ENCODE measurements at regions not wholly inside any gene's neighbourhood (a gene's known extent, or its start where the extent isn't known, plus 50 kb on each side); places are given as distances from the start of the nearest gene placed in this dataset.
"Not testable (repeated sequence)": the region's sequence is repeated elsewhere in the genome, so short reads cannot be mapped to it uniquely, and the experiment has no call there.

- H3K27ac Mint-ChIP-seq (ENCODE audit: unreplicated experiment) = no peak overlapping the region
- no peaks in the 10 kb centered on the region for H3K9me3 Mint-ChIP-seq
- no peak for TF ChIP-seq CTCF (conservative IDR thresholded peaks at IDR 0.05)
- no peaks in the 10 kb centered on the region for H3K4me1 Mint-ChIP-seq
- no peaks in the 10 kb centered on the region for H3K36me3 Mint-ChIP-seq (ENCODE audit: low read depth)
- no peak overlapping the region for H3K4me3 Mint-ChIP-seq
- DNase-seq (ENCODE audit: low read depth, low spot score) = no peak
- H3K27me3 Mint-ChIP-seq (ENCODE audit: low read depth) = no peaks in the 10 kb centered on the region
Observed at GRCh38 chr4:116150152-116150551, 935.2 kb downstream of the TRAM1L1 start.

DNA sequence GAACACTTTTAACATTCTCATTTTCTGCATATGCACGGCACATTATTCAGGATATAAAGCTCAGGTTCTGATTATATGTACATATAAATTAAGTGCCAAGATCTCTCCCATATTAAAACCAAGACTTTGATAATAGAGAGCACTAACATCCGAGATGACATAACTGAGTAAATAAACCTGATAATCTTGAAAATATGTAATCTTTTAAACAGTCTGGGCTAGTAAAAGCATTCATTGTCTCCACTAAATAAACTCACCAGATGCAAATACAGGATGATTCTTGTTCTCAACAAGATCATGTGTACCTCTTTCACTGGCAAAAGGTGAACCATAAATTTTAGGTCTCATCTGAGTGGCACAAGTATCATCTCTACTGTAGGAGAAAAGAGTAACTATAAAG lies 942.2 kb downstream of the TRAM1L1 start:
- DNase-seq (ENCODE audit: low read depth, low spot score) = no peak
- no peak overlapping the region for H3K27ac Mint-ChIP-seq (ENCODE audit: unreplicated experiment)
- no peak overlapping the region for H3K4me3 Mint-ChIP-seq
- H3K36me3 Mint-ChIP-seq (ENCODE audit: low read depth) = no peaks in the 10 kb centered on the region
- H3K9me3 Mint-ChIP-seq = no peaks in the 10 kb centered on the region
- H3K4me1 Mint-ChIP-seq = no peaks in the 10 kb centered on the region
- no peaks in the 10 kb centered on the region for H3K27me3 Mint-ChIP-seq (ENCODE audit: low read depth)
- no peak for TF ChIP-seq CTCF (conservative IDR thresholded peaks at IDR 0.05)

DNA sequence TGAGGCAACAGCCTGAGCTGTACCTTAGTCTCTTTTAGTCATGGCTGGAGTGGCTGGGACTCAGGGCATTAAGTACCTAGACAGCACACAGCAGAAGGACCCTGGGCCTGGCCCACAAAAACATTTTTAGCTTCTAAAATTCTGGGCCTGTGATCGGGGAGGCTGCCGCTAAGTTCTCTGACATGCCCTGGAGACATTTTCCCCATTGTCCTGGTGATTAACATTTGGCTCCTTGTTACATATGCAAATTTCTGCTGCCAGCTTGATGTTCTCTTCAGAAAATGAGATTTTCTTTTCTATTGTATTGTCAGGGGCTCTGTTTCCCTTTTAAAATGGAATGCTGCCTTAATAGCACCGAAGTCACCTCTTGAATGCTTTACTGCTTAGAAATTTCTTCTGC lies 952.4 kb downstream of the TRAM1L1 start:
- Mint-ChIP-seq H3K36me3 (ENCODE audit: low read depth) (no peaks in the 10 kb centered on the region), H3K27ac (ENCODE audit: unreplicated experiment) (no peak overlapping the region), H3K4me1 (no peaks in the 10 kb centered on the region), H3K4me3 (no peak overlapping the region), H3K9me3 (no peaks in the 10 kb centered on the region), H3K27me3 (ENCODE audit: low read depth) (no peaks in the 10 kb centered on the region)
- no peak for DNase-seq (ENCODE audit: low read depth, low spot score)
- TF ChIP-seq CTCF (conservative IDR thresholded peaks at IDR 0.05) = no peak

DNA sequence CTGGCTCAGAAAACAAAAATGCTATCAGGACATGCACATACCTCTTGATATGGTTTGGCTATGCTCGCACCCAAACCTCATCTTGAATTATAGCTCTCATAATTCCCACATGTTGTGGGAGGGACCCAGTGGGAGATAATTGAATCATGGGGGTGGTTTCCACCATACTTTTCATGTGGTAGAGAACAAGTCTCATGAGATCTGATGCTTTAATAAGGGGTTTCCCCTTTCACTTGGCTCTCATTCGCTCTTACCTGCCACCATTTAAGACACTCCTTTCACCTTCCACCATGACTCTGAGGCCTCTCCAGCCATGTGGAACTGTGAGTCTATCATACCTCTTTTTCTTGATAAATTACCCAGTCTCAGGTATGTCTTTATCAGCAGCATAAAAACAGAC lies 958.6 kb downstream of the TRAM1L1 start:
- Mint-ChIP-seq H3K36me3 (ENCODE audit: low read depth) (no peaks in the 10 kb centered on the region), H3K27me3 (ENCODE audit: low read depth) (no peaks in the 10 kb centered on the region), H3K4me3 (no peak overlapping the region), H3K4me1 (no peaks in the 10 kb centered on the region), H3K27ac (ENCODE audit: unreplicated experiment) (no peak overlapping the region), H3K9me3 (no peaks in the 10 kb centered on the region)
- DNase-seq (ENCODE audit: low read depth, low spot score) = no peak
- no peak for TF ChIP-seq CTCF (conservative IDR thresholded peaks at IDR 0.05)

GRCh38 chr4:116122124-116122523 lies 963.3 kb downstream of the TRAM1L1 start:
- no peak for TF ChIP-seq CTCF (conservative IDR thresholded peaks at IDR 0.05)
- H3K27ac Mint-ChIP-seq (ENCODE audit: unreplicated experiment) = no peak overlapping the region
- no peaks in the 10 kb centered on the region for H3K27me3 Mint-ChIP-seq (ENCODE audit: low read depth)
- H3K4me3 Mint-ChIP-seq = no peak overlapping the region
- H3K9me3 Mint-ChIP-seq = no peaks in the 10 kb centered on the region
- H3K4me1 Mint-ChIP-seq = no peaks in the 10 kb centered on the region
- no peak for DNase-seq (ENCODE audit: low read depth, low spot score)
- no peaks in the 10 kb centered on the region for H3K36me3 Mint-ChIP-seq (ENCODE audit: low read depth)

DNA sequence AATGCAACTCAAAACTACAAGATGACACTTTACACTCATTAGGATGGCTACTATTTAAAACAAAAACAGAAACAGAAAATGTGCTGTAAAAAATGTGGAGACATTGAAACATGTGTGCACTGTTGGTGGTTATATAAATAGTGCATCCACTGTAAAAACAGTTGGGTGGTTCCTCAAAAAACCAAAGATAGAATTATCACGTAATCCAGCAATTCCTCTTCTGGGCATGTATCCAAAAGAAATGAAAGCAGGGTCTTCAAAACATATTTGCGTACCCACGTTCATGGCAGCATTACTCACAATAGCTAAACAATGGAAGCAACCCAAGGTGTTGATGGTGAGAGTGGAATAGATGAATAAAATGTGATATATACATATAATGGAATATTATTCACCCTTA lies 967.2 kb downstream of the TRAM1L1 start:
- no peak overlapping the region for H3K4me3 Mint-ChIP-seq
- H3K4me1 Mint-ChIP-seq = no peaks in the 10 kb centered on the region
- H3K36me3 Mint-ChIP-seq (ENCODE audit: low read depth) = no peaks in the 10 kb centered on the region
- TF ChIP-seq CTCF (conservative IDR thresholded peaks at IDR 0.05) = no peak
- no peaks in the 10 kb centered on the region for H3K27me3 Mint-ChIP-seq (ENCODE audit: low read depth)
- H3K27ac Mint-ChIP-seq (ENCODE audit: unreplicated experiment) = no peak overlapping the region
- DNase-seq (ENCODE audit: low read depth, low spot score) = no peak
- peaks cover 2% of the 10 kb centered on the region for H3K9me3 Mint-ChIP-seq

DNA sequence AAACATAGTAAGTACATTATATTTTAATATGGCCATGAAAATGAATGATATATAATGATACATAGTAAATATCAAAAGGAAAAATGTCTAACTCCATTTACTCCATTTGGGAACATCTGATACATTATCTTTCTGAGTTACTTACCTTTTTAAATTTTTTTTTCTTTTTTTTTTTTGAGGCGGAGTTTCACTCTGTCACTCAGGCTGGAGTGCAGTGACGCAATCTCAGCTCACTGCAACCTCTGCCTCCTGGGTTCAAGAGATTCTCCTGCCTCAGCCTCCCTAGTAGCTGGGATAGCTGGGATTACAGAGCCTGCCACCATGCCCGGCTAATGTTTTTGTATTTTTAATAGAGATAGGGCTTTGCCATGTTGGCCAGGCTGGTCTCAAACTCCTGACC lies 972.5 kb downstream of the TRAM1L1 start:
- H3K4me1 Mint-ChIP-seq; DNase-seq (ENCODE audit: low read depth, low spot score); H3K9me3 Mint-ChIP-seq; H3K27me3 Mint-ChIP-seq (ENCODE audit: low read depth); H3K27ac Mint-ChIP-seq (ENCODE audit: unreplicated experiment); H3K36me3 Mint-ChIP-seq (ENCODE audit: low read depth); H3K4me3 Mint-ChIP-seq: not testable (repeated sequence)
